Panc1 (cell line): ENCODE measurements at regions not wholly inside any gene's neighbourhood (a gene's known extent, or its start where the extent isn't known, plus 50 kb on each side); places are given as distances from the start of the nearest gene placed in this dataset.

Experiments used
- ATAC-seq: fragments of 200-7000 bp; cut with Tn5 transposase; 2 replicates; pipeline ENCODE4 v1.9.1; 2020; ENCODE audit warnings: mild to moderate bottlenecking, moderate library complexity
- BruUV-seq: library from RNA; stranded (reverse); fragments of 400-500 nt; replicated peaks from 2 replicates; lab custom pipeline; 2021; lab: Mats Ljungman, UMichigan
- CTCF ChIA-PET: fragments of 300-600 bp; sonication (Branson Sonifier 250); formaldehyde crosslinking; loops from one replicate; lab custom pipeline; 2022; ENCODE audit warnings: antibody characterized with exemption; lab: Charles Lee
- POLR2A ChIA-PET: fragments of 300-600 bp; sonication (Branson Sonifier 250); formaldehyde crosslinking; loops from one replicate; lab custom pipeline; 2022; ENCODE audit warnings: antibody characterized with exemption; lab: Charles Lee
- DNase-seq: peaks from one replicate; pipeline ENCODE4 v3.0.0-alpha.2; 2010; ENCODE audit warnings: low read depth, low spot score
- H3K27ac ChIP-seq: 2 replicates; pipeline ENCODE4 v1.5.1; 2011; ENCODE audit warnings: mild to moderate bottlenecking, low read length, inconsistent platforms
- H3K27me3 ChIP-seq: fragments of 200-500 bp; sonication (Bioruptor generic); 2 replicates; pipeline ENCODE4 v1.6.0; 2014; ENCODE audit warnings: low read length, inconsistent platforms; ENCODE audit not compliant: control insufficient read depth, insufficient read depth
- H3K36me3 ChIP-seq: fragments of 200-500 bp; sonication (Bioruptor generic); 2 replicates; pipeline ENCODE4 v1.5.1; 2014; ENCODE audit warnings: inconsistent platforms, mild to moderate bottlenecking, low read length, moderate library complexity; ENCODE audit not compliant: control insufficient read depth, insufficient read depth
- H3K4me1 ChIP-seq: 2 replicates; pipeline ENCODE4 v1.5.1; 2011; ENCODE audit warnings: inconsistent platforms, mild to moderate bottlenecking, low read length, moderate library complexity; ENCODE audit not compliant: control insufficient read depth, insufficient read depth
- H3K4me3 ChIP-seq, 2 experiments: 2 replicates each; pipeline ENCODE4 v1.5.1; 2011 to 2012; ENCODE audit warnings: low read depth in 2 of 2, low read length in 2 of 2, mild to moderate bottlenecking in 2 of 2, inconsistent platforms in 1 of 2, moderate library complexity in 1 of 2
- H3K9me3 ChIP-seq: fragments of 200-500 bp; sonication (Bioruptor generic); 2 replicates; pipeline ENCODE4 v1.5.1; 2014; ENCODE audit warnings: low read depth, mild to moderate bottlenecking, inconsistent platforms, low read length, moderate library complexity; ENCODE audit not compliant: control insufficient read depth, insufficient read depth
- POLR2AphosphoS5 ChIP-seq: IDR thresholded peaks from 2 replicates; pipeline ENCODE4 v1.6.1; 2012; ENCODE audit warnings: mild to moderate bottlenecking, low read depth, low read length, moderate library complexity
- SIN3A ChIP-seq: IDR thresholded peaks from 2 replicates; pipeline ENCODE4 v1.6.1; 2012; ENCODE audit warnings: low read depth, mild to moderate bottlenecking, low read length, moderate library complexity, borderline replicate concordance; ENCODE audit not compliant: insufficient read depth
- TCF7L2 ChIP-seq: IDR thresholded peaks from 2 replicates; pipeline ENCODE4 v1.6.1; 2011; ENCODE audit warnings: mild to moderate bottlenecking, low read depth, low read length, inconsistent platforms
- in situ Hi-C: cut with HindIII; loops from 2 replicates; pipeline ENCODE4 v1.10.0; 2016; ENCODE audit warnings: low sequenced_read_pairs, low pct_unique_long_range_greater_than_20kb
- intact Hi-C: fragments of 100-400 bp; cut with micrococcal nuclease; formaldehyde crosslinking; loops from one replicate; pipeline ENCODE4 v1.10.0; 2022; ENCODE audit not compliant: unreplicated experiment
- TF ChIP-seq, protein P1 (sequence below), 2 experiments: IDR thresholded peaks; 2 replicates each; pipeline ENCODE4 v1.6.1; 2011 to 2012; ENCODE audit warnings: low read depth in 2 of 2, control low read depth in 1 of 2, low read length in 1 of 2, mild to moderate bottlenecking in 1 of 2, moderate library complexity in 1 of 2; ENCODE audit not compliant: insufficient read depth in 1 of 2
- TF ChIP-seq, protein P2 (sequence below): fragments of 450-650 bp; IDR thresholded peaks from 2 replicates; pipeline ENCODE4 v1.5.1; 2017; ENCODE audit warnings: mild to moderate bottlenecking

DNA sequence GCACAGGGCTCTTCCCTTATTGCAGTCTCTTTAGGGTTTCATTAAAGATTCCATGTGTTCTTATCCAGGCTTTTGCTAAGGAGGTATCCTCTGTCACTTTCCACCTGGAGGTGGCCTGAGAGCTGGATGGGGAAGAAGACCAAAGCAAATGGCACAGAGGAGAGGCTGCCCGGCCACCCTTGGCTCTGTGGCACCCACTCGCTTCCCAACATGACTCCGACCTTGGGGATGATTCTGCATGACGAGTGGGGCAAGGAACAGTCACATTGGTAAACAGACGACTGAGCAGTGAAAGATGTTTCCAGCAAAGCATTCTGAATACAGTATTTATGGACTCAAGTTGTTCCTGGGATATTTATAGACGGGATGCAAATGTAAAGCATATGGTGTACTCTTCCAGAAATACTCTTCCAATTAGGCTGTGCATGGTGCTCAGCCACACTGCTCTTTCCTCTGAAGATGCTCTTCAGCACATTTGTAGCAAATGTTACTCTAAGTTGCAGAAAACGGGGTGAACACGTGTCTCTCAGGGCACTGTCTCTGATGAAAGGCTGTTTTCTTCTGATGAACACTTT, 377.1 kb upstream of the HS6ST1 start:
- TF ChIP-seq, protein P1, sequence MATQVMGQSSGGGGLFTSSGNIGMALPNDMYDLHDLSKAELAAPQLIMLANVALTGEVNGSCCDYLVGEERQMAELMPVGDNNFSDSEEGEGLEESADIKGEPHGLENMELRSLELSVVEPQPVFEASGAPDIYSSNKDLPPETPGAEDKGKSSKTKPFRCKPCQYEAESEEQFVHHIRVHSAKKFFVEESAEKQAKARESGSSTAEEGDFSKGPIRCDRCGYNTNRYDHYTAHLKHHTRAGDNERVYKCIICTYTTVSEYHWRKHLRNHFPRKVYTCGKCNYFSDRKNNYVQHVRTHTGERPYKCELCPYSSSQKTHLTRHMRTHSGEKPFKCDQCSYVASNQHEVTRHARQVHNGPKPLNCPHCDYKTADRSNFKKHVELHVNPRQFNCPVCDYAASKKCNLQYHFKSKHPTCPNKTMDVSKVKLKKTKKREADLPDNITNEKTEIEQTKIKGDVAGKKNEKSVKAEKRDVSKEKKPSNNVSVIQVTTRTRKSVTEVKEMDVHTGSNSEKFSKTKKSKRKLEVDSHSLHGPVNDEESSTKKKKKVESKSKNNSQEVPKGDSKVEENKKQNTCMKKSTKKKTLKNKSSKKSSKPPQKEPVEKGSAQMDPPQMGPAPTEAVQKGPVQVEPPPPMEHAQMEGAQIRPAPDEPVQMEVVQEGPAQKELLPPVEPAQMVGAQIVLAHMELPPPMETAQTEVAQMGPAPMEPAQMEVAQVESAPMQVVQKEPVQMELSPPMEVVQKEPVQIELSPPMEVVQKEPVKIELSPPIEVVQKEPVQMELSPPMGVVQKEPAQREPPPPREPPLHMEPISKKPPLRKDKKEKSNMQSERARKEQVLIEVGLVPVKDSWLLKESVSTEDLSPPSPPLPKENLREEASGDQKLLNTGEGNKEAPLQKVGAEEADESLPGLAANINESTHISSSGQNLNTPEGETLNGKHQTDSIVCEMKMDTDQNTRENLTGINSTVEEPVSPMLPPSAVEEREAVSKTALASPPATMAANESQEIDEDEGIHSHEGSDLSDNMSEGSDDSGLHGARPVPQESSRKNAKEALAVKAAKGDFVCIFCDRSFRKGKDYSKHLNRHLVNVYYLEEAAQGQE (IDR thresholded peaks at IDR 0.05; ENCODE audit: insufficient read depth in 1 of 2, low read depth in 2 of 2, low read length in 1 of 2) = no peak
- TF ChIP-seq POLR2AphosphoS5 (no peak), TCF7L2 (no peak), SIN3A (no peak)
- TF ChIP-seq, protein P2, sequence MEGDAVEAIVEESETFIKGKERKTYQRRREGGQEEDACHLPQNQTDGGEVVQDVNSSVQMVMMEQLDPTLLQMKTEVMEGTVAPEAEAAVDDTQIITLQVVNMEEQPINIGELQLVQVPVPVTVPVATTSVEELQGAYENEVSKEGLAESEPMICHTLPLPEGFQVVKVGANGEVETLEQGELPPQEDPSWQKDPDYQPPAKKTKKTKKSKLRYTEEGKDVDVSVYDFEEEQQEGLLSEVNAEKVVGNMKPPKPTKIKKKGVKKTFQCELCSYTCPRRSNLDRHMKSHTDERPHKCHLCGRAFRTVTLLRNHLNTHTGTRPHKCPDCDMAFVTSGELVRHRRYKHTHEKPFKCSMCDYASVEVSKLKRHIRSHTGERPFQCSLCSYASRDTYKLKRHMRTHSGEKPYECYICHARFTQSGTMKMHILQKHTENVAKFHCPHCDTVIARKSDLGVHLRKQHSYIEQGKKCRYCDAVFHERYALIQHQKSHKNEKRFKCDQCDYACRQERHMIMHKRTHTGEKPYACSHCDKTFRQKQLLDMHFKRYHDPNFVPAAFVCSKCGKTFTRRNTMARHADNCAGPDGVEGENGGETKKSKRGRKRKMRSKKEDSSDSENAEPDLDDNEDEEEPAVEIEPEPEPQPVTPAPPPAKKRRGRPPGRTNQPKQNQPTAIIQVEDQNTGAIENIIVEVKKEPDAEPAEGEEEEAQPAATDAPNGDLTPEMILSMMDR = no peak
- no TSS peak for BruUV-seq
- Histone ChIP-seq H3K27me3 (peaks cover 11% of the 10 kb centered on the region), H3K4me3 (no peak overlapping the region), H3K4me1 (no peaks in the 10 kb centered on the region), H3K9me3 (no peaks in the 10 kb centered on the region), H3K36me3 (no peaks in the 10 kb centered on the region), H3K27ac (no peak overlapping the region)
- POLR2A ChIA-PET = no interaction called here
- intact Hi-C loops (no loop called here), in situ Hi-C loops (no loop called here)
- CTCF ChIA-PET = no interaction called here
- no peak for DNase-seq
- no peak for ATAC-seq

DNA sequence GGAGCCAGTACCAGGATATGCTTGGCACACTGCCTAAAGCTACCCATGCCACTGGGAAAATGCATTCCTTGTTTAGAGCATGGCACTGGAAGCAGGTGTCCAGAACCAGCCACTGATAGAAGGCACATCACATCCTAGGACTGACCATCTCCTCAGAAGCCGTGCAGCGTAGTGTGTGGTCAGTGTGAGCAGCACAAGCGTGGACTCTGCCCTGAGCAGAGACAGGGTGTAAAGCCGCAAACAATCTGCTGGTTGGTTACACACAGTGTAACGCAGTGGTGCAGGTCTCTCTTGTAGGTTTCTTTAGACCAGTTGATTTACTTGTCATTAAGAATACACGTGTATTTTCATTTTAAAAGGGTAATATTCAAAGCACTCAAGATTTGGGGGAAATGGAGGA, 377.8 kb upstream of the HS6ST1 start:
- DNase-seq (no peak), ATAC-seq (no peak)
- H3K4me1 ChIP-seq = no peaks in the 10 kb centered on the region
- H3K27ac ChIP-seq = no peak overlapping the region
- intact Hi-C loops (no loop called here), in situ Hi-C loops (no loop called here)
- TF ChIP-seq, protein P2 = no peak
- TF ChIP-seq TCF7L2 (no peak), SIN3A (no peak), POLR2AphosphoS5 (no peak)
- TF ChIP-seq, protein P1 (IDR thresholded peaks at IDR 0.05; ENCODE audit: insufficient read depth in 1 of 2, low read depth in 2 of 2, low read length in 1 of 2) = no peak
- ChIA-PET CTCF (no interaction called here), POLR2A (no interaction called here)
- BruUV-seq = no TSS peak
- no peaks in the 10 kb centered on the region for H3K9me3 ChIP-seq
- H3K27me3 ChIP-seq = peaks cover 13% of the 10 kb centered on the region
- no peak overlapping the region for H3K4me3 ChIP-seq
- no peaks in the 10 kb centered on the region for H3K36me3 ChIP-seq
